Tibial nerve (tissue), 4 donors: ENCODE measurements at regions not wholly inside any gene's neighbourhood (a gene's known extent, or its start where the extent isn't known, plus 50 kb on each side); places are given as distances from the start of the nearest gene placed in this dataset.
A peak's percentile ranks its signal among the peaks of the same experiment; 100 is the strongest.

Source experiments
- DNase-seq, 2 donors: peaks; one replicate each; pipeline ENCODE4 v3.0.0-alpha.2; 2019; ENCODE audit warnings: low spot score in 2 of 2
- H3K27ac ChIP-seq, 4 donors: fragments of 200-600 bp; sonication (generic) in 3 of 4; one replicate each; pipeline ENCODE4 v1.5.1; 2017 to 2019; ENCODE audit warnings: mild to moderate bottlenecking in 1 of 4
- H3K27me3 ChIP-seq, 2 donors: fragments of 200-600 bp; sonication (generic) in 1 of 2; one replicate each; pipeline versions ENCODE4 v1.5.1 to v1.6.0; 2017 to 2019
- H3K36me3 ChIP-seq, 3 donors: fragments of 200-600 bp; sonication (generic); one replicate each; pipeline ENCODE4 v1.5.1; 2018 to 2019
- H3K4me1 ChIP-seq, 4 donors: fragments of 200-600 bp; sonication (generic) in 3 of 4; one replicate each; pipeline ENCODE4 v1.5.1; 2017 to 2019
- H3K4me3 ChIP-seq, 4 donors: fragments of 200-600 bp; sonication (generic) in 3 of 4; one replicate each; pipeline ENCODE4 v1.5.1; 2017 to 2019; ENCODE audit warnings: mild to moderate bottlenecking in 1 of 4, moderate library complexity in 1 of 4
- H3K9me3 ChIP-seq, 4 donors: fragments of 200-600 bp; sonication (generic) in 3 of 4; one replicate each; pipeline ENCODE4 v1.5.1; 2017 to 2019
- EP300 ChIP-seq, 2 donors: sonication (generic); formaldehyde crosslinking; IDR thresholded peaks; one replicate each; pipeline ENCODE4 v1.6.1; 2017; ENCODE audit warnings: antibody characterized with exemption in 2 of 2, mild to moderate bottlenecking in 1 of 2
- POLR2A ChIP-seq, 2 donors: fragments of 450-650 bp; IDR thresholded peaks; one replicate each; pipeline ENCODE4 v1.6.1; 2017; ENCODE audit warnings: antibody characterized with exemption in 2 of 2, mild to moderate bottlenecking in 2 of 2, moderate library complexity in 2 of 2
- WGBS, 2 donors: methylation state at CpG; one replicate each; pipeline ENCODE4 v1.1.5; 2018; 5-methylcytosine and 5-hydroxymethylcytosine counted together
- TF ChIP-seq, protein P1 (sequence below), 5 experiments: fragments of 200-600 bp in 3 of 5; fragments of 450-650 bp in 2 of 5; sonication (generic) in 3 of 5; IDR thresholded peaks; one replicate each; pipeline ENCODE4 v1.5.1; 2016 to 2019; ENCODE audit warnings: antibody characterized with exemption in 5 of 5, mild to moderate bottlenecking in 3 of 5, moderate library complexity in 2 of 5

DNA sequence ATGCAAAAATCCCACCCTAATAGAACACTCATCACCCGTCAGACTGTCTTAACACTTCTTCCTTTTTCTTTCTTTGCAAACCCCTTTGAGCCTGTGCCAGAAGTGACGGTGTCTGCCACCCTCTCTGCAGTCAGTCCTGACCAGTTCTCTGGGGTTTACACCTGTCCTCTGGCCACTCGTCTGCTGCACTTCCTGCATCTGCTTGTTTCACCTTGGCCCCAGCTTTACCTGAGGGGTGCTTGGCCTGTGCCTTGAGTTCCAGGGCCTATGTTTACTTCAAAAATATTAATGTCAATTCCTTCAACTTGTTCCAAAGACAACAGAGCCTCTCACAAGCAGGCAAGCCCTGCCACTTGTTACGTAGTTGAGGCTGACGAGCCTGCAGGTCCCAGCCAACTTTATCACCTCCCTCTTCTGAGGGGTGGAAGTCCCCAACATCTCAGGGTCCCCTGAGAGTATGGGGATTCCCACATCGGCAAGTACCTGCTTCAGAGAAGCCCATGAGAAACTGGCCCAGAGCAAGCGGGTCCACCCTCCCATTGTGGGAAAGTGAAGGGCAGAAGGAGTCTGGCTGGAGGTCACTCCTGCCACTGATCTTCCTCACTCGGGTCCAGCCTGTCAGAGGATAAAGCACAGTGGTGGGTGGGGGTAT lies 205.4 kb downstream of the DAD1 start:
- no peaks in the 10 kb centered on the region for H3K36me3 ChIP-seq
- H3K27me3 ChIP-seq = peaks cover 0 to 6% of the 10 kb centered on the region in 2 donors
- H3K9me3 ChIP-seq = no peaks in the 10 kb centered on the region
- no peak for TF ChIP-seq POLR2A (IDR thresholded peaks at IDR 0.05)
- no peak for TF ChIP-seq EP300 (IDR thresholded peaks at IDR 0.05)
- TF ChIP-seq, protein P1, sequence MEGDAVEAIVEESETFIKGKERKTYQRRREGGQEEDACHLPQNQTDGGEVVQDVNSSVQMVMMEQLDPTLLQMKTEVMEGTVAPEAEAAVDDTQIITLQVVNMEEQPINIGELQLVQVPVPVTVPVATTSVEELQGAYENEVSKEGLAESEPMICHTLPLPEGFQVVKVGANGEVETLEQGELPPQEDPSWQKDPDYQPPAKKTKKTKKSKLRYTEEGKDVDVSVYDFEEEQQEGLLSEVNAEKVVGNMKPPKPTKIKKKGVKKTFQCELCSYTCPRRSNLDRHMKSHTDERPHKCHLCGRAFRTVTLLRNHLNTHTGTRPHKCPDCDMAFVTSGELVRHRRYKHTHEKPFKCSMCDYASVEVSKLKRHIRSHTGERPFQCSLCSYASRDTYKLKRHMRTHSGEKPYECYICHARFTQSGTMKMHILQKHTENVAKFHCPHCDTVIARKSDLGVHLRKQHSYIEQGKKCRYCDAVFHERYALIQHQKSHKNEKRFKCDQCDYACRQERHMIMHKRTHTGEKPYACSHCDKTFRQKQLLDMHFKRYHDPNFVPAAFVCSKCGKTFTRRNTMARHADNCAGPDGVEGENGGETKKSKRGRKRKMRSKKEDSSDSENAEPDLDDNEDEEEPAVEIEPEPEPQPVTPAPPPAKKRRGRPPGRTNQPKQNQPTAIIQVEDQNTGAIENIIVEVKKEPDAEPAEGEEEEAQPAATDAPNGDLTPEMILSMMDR (IDR thresholded peaks at IDR 0.05) = no peak
- no peak overlapping the region for H3K4me3 ChIP-seq
- no peak for DNase-seq
- H3K4me1 ChIP-seq = peaks cover 0 to 29% (median 2%) of the 10 kb centered on the region in 4 donors
- 81 to 85% methylated on average over 8 of the region's 8 CpGs for WGBS, 2 donors
- H3K27ac ChIP-seq = no peak overlapping the region

DNA sequence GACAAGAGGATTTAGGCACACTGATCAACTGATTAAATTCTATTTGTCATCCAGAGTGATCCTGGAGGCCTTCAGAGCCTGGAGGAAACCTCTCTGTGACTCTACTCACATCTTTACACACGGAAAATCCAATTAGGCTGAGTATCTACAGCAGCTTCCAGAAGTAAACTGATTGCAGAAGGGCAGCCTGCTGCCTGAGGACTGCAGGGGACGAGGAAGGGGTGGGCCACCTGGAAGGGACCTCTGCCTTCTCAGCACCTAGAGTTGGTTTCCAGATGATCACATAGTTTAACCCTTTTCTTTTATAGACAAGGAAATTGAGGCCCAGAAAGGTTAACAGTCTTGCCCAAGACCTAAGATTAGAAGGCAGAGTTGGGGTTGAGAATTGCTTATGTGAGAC lies 206.1 kb downstream of the DAD1 start:
- H3K36me3 ChIP-seq = no peaks in the 10 kb centered on the region
- no peak overlapping the region for H3K27ac ChIP-seq
- H3K4me3 ChIP-seq = no peak overlapping the region
- H3K4me1 ChIP-seq = peaks cover 0 to 28% (median 2%) of the 10 kb centered on the region in 4 donors
- 85 to 88% methylated on average over 2 of the region's 2 CpGs for WGBS, 2 donors
- peaks cover 0 to 2% of the 10 kb centered on the region in 2 donors for H3K27me3 ChIP-seq
- no peak for TF ChIP-seq EP300 (IDR thresholded peaks at IDR 0.05)
- TF ChIP-seq, protein P1 (IDR thresholded peaks at IDR 0.05) = no peak
- no peak for TF ChIP-seq POLR2A (IDR thresholded peaks at IDR 0.05)
- no peak for DNase-seq
- no peaks in the 10 kb centered on the region for H3K9me3 ChIP-seq

DNA sequence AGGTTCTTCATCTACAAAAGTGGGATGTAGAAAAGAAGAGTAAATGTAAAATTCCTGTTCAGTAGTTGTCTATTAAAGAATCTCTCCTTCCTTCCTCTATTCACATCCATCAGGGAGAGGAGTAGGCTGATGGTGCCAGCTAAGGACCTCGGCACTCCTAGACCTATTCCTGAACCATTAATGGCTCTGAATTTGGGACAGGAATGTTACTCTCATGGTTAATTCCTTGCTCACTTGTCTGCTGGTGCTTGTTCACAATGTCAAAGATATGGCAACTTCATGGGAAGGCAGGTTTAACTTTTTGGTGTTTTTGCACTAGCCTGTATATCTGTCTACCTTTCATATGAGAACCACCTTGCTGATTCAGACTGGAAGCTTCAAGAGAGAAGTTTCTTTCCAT lies 206.6 kb downstream of the DAD1 start:
- no peak for DNase-seq
- TF ChIP-seq EP300 (IDR thresholded peaks at IDR 0.05) (no peak), POLR2A (IDR thresholded peaks at IDR 0.05) (no peak)
- no peaks in the 10 kb centered on the region for H3K27me3 ChIP-seq
- no peak overlapping the region for H3K27ac ChIP-seq
- no peaks in the 10 kb centered on the region for H3K9me3 ChIP-seq
- H3K4me1 ChIP-seq = peaks cover 0 to 23% (median 2%) of the 10 kb centered on the region in 4 donors
- H3K36me3 ChIP-seq = no peaks in the 10 kb centered on the region
- no peak overlapping the region for H3K4me3 ChIP-seq
- WGBS, 2 donors = 93 to 95% methylated on average over 1 of the region's 1 CpG

DNA sequence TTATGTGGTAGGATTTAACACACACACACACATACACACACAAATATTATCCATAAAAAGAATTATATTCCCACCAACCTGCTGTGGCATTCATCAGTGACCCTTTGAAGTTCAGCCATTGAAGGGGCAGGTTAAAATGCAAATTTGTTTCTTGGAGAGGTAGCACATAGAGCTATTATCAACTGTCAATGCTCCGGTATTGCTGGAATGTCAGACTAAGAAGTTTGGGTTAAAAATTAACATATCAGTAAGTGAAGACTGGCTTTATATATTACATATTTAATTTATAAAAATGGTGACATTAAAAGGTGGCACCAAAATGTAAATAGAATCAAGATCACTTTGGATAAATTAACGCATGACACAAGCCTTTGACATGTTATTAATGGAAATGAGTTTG lies 207.3 kb downstream of the DAD1 start:
- H3K9me3 ChIP-seq = no peaks in the 10 kb centered on the region
- H3K27ac ChIP-seq = no peak overlapping the region
- TF ChIP-seq, protein P1 (IDR thresholded peaks at IDR 0.05) = no peak
- TF ChIP-seq POLR2A (IDR thresholded peaks at IDR 0.05) (no peak), EP300 (IDR thresholded peaks at IDR 0.05) (no peak)
- no peak for DNase-seq
- H3K36me3 ChIP-seq = no peaks in the 10 kb centered on the region
- WGBS, 2 donors = 95 to 98% methylated on average over 2 of the region's 2 CpGs
- peaks cover 0 to 23% (median 2%) of the 10 kb centered on the region in 4 donors for H3K4me1 ChIP-seq
- H3K4me3 ChIP-seq = no peak overlapping the region
- no peaks in the 10 kb centered on the region for H3K27me3 ChIP-seq

DNA sequence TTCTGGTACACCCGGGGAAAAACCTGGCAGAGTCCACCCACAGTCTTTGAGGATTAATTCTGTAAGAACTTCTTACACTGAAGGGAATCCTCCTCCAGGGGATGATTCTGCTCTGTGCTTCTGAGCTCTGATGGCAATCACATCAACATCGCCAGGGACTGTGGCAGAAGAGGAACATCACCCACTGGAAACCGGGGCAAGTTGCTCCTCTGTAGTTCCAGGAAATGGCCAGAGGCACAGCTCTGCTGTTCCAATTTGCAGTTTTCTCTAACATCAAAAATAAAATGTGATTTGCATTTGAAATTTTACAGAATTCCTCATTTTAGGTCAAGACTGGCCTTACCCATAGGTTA lies 207.6 kb downstream of the DAD1 start:
- DNase-seq = no peak
- no peak overlapping the region for H3K4me3 ChIP-seq
- H3K36me3 ChIP-seq = no peaks in the 10 kb centered on the region
- WGBS, 2 donors = 58 to 63% methylated on average over 3 of the region's 3 CpGs
- no peaks in the 10 kb centered on the region for H3K9me3 ChIP-seq
- peak overlapping the region in 1 of 4 donors; percentile 32 for H3K27ac ChIP-seq
- H3K4me1 ChIP-seq = peaks cover 0 to 23% (median 2%) of the 10 kb centered on the region in 4 donors
- no peaks in the 10 kb centered on the region for H3K27me3 ChIP-seq
- TF ChIP-seq POLR2A (IDR thresholded peaks at IDR 0.05) = no peak
- TF ChIP-seq, protein P1 (IDR thresholded peaks at IDR 0.05) = no peak
- no peak for TF ChIP-seq EP300 (IDR thresholded peaks at IDR 0.05)
